Left lung (tissue), 4 donors: ENCODE measurements at regions not wholly inside any gene's neighbourhood (a gene's known extent, or its start where the extent isn't known, plus 50 kb on each side); places are given as distances from the start of the nearest gene placed in this dataset.
"Not testable (repeated sequence)": the region's sequence is repeated elsewhere in the genome, so short reads cannot be mapped to it uniquely, and the experiment has no call there.

Source experiments
- ATAC-seq: fragments of 200-7000 bp; cut with Tn5 transposase; one replicate; pipeline ENCODE4 v1.9.1; 2020; ENCODE audit warnings: moderate library complexity
- DNase-seq, 4 donors: peaks; one replicate each; pipeline ENCODE4 v3.0.0-alpha.2; 2013 to 2020
- H3K27ac ChIP-seq, 2 donors: fragments of 200-600 bp; sonication (generic) in 1 of 2; one replicate each; pipeline versions ENCODE4 v1.5.0 to v1.8.0; 2020 to 2021
- H3K27me3 ChIP-seq, 2 donors: fragments of 200-600 bp; sonication (generic) in 1 of 2; one replicate each; pipeline versions ENCODE4 v1.5.0 to v1.8.0; 2020 to 2021
- H3K36me3 ChIP-seq, 2 donors: fragments of 200-600 bp; sonication (generic) in 1 of 2; one replicate each; pipeline versions ENCODE4 v1.5.0 to v1.8.0; 2020 to 2021
- H3K4me1 ChIP-seq, 2 donors: fragments of 200-600 bp; one replicate each; pipeline ENCODE4 v1.8.0; 2021
- H3K4me3 ChIP-seq, 2 donors: fragments of 200-600 bp; sonication (generic) in 1 of 2; one replicate each; pipeline versions ENCODE4 v1.5.0 to v1.8.0; 2020 to 2021; ENCODE audit warnings: mild to moderate bottlenecking in 1 of 2
- H3K9me3 ChIP-seq, 2 donors: fragments of 200-600 bp; sonication (generic) in 1 of 2; one replicate each; pipeline versions ENCODE4 v1.5.0 to v1.8.0; 2020 to 2021
- CTCF ChIP-seq, 2 donors: fragments of 200-600 bp; sonication (generic) in 1 of 2; IDR thresholded peaks; one replicate each; pipeline versions ENCODE4 v1.5.0 to v1.8.0; 2021; ENCODE audit warnings: antibody characterized with exemption in 2 of 2
- intact Hi-C, 2 donors: fragments of 100-400 bp; cut with DNase I; formaldehyde crosslinking; loops; one replicate each; pipeline versions ENCODE4 v1.11.2 to v1.14.2; 2022
- donor health status: DM: no; HTN: yes; CAD: no.
- donor health status: DM: no; HTN: no; CAD: no.

GRCh38 chr1:94350350-94350924, 67.8 kb upstream of the ABCD3 start:
- ATAC-seq (no peak), DNase-seq (no peak)
- H3K27me3 ChIP-seq = no peaks in the 10 kb centered on the region
- H3K36me3 ChIP-seq = no peaks in the 10 kb centered on the region
- no peak overlapping the region for H3K4me3 ChIP-seq
- intact Hi-C loops = no loop called here
- TF ChIP-seq CTCF (IDR thresholded peaks at IDR 0.05) = no peak
- H3K27ac ChIP-seq = no peak overlapping the region
- no peaks in the 10 kb centered on the region for H3K9me3 ChIP-seq
- H3K4me1 ChIP-seq = peaks cover 0 to 1% of the 10 kb centered on the region in 2 donors

GRCh38 chr1:94349853-94350252, 68.3 kb upstream of the ABCD3 start:
- Histone ChIP-seq H3K36me3 (no peaks in the 10 kb centered on the region), H3K27me3 (no peaks in the 10 kb centered on the region), H3K4me1 (peaks cover 0 to 6% of the 10 kb centered on the region in 2 donors), H3K27ac (no peak overlapping the region), H3K4me3 (no peak overlapping the region), H3K9me3 (no peaks in the 10 kb centered on the region)
- intact Hi-C loops = no loop called here
- ATAC-seq (no peak), DNase-seq (no peak)
- TF ChIP-seq CTCF (IDR thresholded peaks at IDR 0.05) = no peak

GRCh38 chr1:94348386-94348785, 69.8 kb upstream of the ABCD3 start:
- H3K4me3 ChIP-seq, DNase-seq, H3K36me3 ChIP-seq, H3K27me3 ChIP-seq, ATAC-seq, H3K27ac ChIP-seq, H3K4me1 ChIP-seq, H3K9me3 ChIP-seq, intact Hi-C loops: not testable (repeated sequence)

- no peaks in the 10 kb centered on the region for H3K9me3 ChIP-seq
- peaks cover 0 to 6% of the 10 kb centered on the region in 2 donors for H3K4me1 ChIP-seq
- no peak overlapping the region for H3K4me3 ChIP-seq
- intact Hi-C loops = no loop called here
- no peak for DNase-seq
- no peak overlapping the region for H3K27ac ChIP-seq
- TF ChIP-seq CTCF (IDR thresholded peaks at IDR 0.05) = no peak
- no peaks in the 10 kb centered on the region for H3K27me3 ChIP-seq
- ATAC-seq = no peak
- H3K36me3 ChIP-seq = no peaks in the 10 kb centered on the region
Observed at GRCh38 chr1:94345148-94345721, 73.0 kb upstream of the ABCD3 start.

- intact Hi-C loops = no loop called here
- ATAC-seq = no peak
- no peaks in the 10 kb centered on the region for H3K36me3 ChIP-seq
- H3K4me3 ChIP-seq = no peak overlapping the region
- no peak for DNase-seq
- no peak for TF ChIP-seq CTCF (IDR thresholded peaks at IDR 0.05)
- H3K9me3 ChIP-seq = no peaks in the 10 kb centered on the region
- no peaks in the 10 kb centered on the region for H3K27me3 ChIP-seq
- no peak overlapping the region for H3K27ac ChIP-seq
- H3K4me1 ChIP-seq = peaks cover 0 to 9% of the 10 kb centered on the region in 2 donors
Observed at GRCh38 chr1:94342416-94342815, 75.8 kb upstream of the ABCD3 start.
